Karpas-422 (cell line): ENCODE measurements at regions not wholly inside any gene's neighbourhood (a gene's known extent, or its start where the extent isn't known, plus 50 kb on each side); places are given as distances from the start of the nearest gene placed in this dataset.

Source experiments
- DNase-seq: peaks from one replicate; pipeline ENCODE4 v3.0.0-alpha.2; 2015
- H2AFZ ChIP-seq: fragments of 200-600 bp; sonication (generic); 2 replicates; pipeline ENCODE4 v1.6.1; 2014; ENCODE audit warnings: antibody characterized with exemption, low read length, mixed read lengths
- H3K27ac ChIP-seq: fragments of 200-600 bp; sonication (generic); 2 replicates; pipeline ENCODE4 v1.5.1; 2014; ENCODE audit warnings: mild to moderate bottlenecking, low read length, moderate library complexity
- H3K27me3 ChIP-seq: fragments of 200-600 bp; sonication (generic); 2 replicates; pipeline ENCODE4 v1.6.1; 2014; ENCODE audit warnings: low read length, mixed read lengths
- H3K36me3 ChIP-seq: fragments of 200-600 bp; sonication (generic); 2 replicates; pipeline ENCODE4 v1.6.1; 2014; ENCODE audit warnings: low read length, mixed read lengths; ENCODE audit not compliant: insufficient read depth
- H3K4me1 ChIP-seq: fragments of 200-600 bp; sonication (generic); 2 replicates; pipeline ENCODE4 v1.6.1; 2014; ENCODE audit warnings: mild to moderate bottlenecking, low read length, mixed read lengths
- H3K4me2 ChIP-seq: fragments of 200-600 bp; sonication (generic); 2 replicates; pipeline ENCODE4 v1.6.1; 2014; ENCODE audit warnings: low read length, low read depth, mild to moderate bottlenecking; ENCODE audit not compliant: poor library complexity, severe bottlenecking
- H3K4me3 ChIP-seq: fragments of 200-600 bp; sonication (generic); 2 replicates; pipeline ENCODE4 v1.5.1; 2014; ENCODE audit warnings: mild to moderate bottlenecking, antibody characterized with exemption, low read length, mixed read lengths
- H3K79me2 ChIP-seq: fragments of 200-600 bp; sonication (generic); 2 replicates; pipeline ENCODE4 v1.6.1; 2014; ENCODE audit warnings: mild to moderate bottlenecking, low read length, mixed read lengths
- H3K9ac ChIP-seq: fragments of 200-600 bp; sonication (generic); 2 replicates; pipeline ENCODE4 v1.6.0; 2014; ENCODE audit warnings: low read length
- H3K9me2 ChIP-seq: fragments of 200-600 bp; sonication (generic), shearing (Covaris generic); replicated peaks from 2 replicates; pipeline ENCODE4 v1.6.0; 2014; ENCODE audit warnings: mild to moderate bottlenecking, low read length, moderate library complexity; ENCODE audit not compliant: insufficient read depth
- H3K9me3 ChIP-seq: fragments of 300-700, 200-600 bp; sonication (generic); 2 replicates; pipeline ENCODE4 v1.6.1; 2014; ENCODE audit warnings: low read length, mixed read lengths
- H4K20me1 ChIP-seq: fragments of 200-600 bp; sonication (generic); 2 replicates; pipeline ENCODE4 v1.6.1; 2014; ENCODE audit warnings: mild to moderate bottlenecking, antibody characterized with exemption, low read length, low read depth; ENCODE audit not compliant: insufficient read depth

DNA sequence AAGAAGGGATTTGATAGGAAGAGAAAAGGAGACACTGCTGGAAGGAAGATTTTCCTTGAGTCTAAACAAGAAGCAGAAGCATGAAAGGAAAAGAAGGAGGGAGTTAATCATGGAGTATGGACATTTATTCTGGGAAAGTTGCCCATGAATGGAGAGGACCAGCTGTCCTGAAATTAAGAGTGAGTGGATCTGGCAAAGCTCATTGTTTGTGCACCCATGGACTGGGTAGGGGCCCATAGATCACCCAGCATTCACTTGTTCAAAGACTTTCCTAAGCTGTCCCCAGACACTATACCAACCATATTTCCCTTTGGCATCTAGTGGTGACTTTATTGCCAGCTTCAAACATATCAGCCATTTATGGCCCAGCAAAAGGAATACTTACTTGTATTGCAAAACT is 422.7 kb downstream of the FBXO15 start:
- Histone ChIP-seq H3K27me3 (no peaks in the 10 kb centered on the region), H3K4me2 (no peak overlapping the region)
- DNase-seq = no peak

DNA sequence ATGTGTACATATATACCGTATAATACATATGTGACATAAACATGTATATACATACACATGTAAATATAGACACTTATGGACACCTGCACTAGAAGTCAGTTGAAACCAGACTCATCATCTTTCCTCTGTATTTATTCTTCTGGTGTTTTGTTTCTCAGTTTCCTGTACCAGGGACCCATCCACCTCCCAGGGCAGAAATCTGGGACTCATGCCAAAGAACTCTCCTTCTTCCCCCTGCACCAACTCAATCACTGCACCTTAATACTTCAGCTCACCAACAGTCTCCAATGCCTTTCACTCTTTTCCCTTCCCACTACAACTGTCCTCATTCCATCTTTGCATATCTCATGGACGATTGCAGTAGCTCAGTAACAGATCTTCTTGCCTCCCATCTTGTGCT is 428.0 kb downstream of the FBXO15 start:
- H3K27ac ChIP-seq = no peak overlapping the region
- H3K4me1 ChIP-seq = no peaks in the 10 kb centered on the region
- no peak for DNase-seq
- no peaks in the 10 kb centered on the region for H4K20me1 ChIP-seq
- H3K79me2 ChIP-seq = no peaks in the 10 kb centered on the region
- no peak overlapping the region for H2AFZ ChIP-seq
- no peak overlapping the region for H3K9ac ChIP-seq
- no peaks in the 10 kb centered on the region for H3K36me3 ChIP-seq
- H3K27me3 ChIP-seq = no peaks in the 10 kb centered on the region
- H3K9me3 ChIP-seq = peaks cover 41% of the 10 kb centered on the region
- no peaks in the 10 kb centered on the region for H3K9me2 ChIP-seq
- H3K4me2 ChIP-seq = no peak overlapping the region
- H3K4me3 ChIP-seq = no peak overlapping the region

More for the DNA sequence above, 422.7 kb downstream of the FBXO15 start:
- Histone ChIP-seq H3K4me1 (no peaks in the 10 kb centered on the region), H3K4me3 (no peak overlapping the region), H3K9me3 (peaks cover 29% of the 10 kb centered on the region), H3K79me2 (no peaks in the 10 kb centered on the region), H3K9me2 (no peaks in the 10 kb centered on the region; the same call in 1 of the 2 replicates), H4K20me1 (no peaks in the 10 kb centered on the region), H3K9ac (no peak overlapping the region), H3K27ac (no peak overlapping the region), H3K36me3 (no peaks in the 10 kb centered on the region), H2AFZ (no peak overlapping the region)

DNA sequence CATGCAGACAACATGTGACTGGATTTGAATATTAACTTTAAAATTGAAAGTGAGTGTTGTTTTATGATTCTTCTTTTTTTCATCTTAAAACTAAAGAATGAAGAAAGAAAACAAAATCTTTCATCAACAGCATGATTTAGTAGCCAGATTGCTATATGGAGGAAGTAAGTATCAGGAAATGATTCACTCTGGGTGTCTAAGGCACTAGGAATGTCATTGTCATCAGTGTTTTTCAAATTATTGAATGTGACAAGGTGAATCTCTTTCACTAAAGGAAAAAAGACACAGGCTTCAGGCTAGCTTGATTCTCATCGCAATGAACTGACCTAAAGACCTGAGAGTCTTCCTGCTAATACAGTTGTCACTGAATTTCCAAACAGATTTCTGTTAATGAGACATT is 430.1 kb downstream of the FBXO15 start:
- Histone ChIP-seq H3K27ac (no peak overlapping the region), H4K20me1 (no peaks in the 10 kb centered on the region), H3K27me3 (no peaks in the 10 kb centered on the region), H3K9ac (no peak overlapping the region), H3K9me3 (peaks cover 41% of the 10 kb centered on the region), H3K79me2 (no peaks in the 10 kb centered on the region), H2AFZ (no peak overlapping the region), H3K36me3 (no peaks in the 10 kb centered on the region), H3K4me2 (no peak overlapping the region), H3K9me2 (no peaks in the 10 kb centered on the region), H3K4me1 (no peaks in the 10 kb centered on the region), H3K4me3 (no peak overlapping the region)
- DNase-seq = no peak

DNA sequence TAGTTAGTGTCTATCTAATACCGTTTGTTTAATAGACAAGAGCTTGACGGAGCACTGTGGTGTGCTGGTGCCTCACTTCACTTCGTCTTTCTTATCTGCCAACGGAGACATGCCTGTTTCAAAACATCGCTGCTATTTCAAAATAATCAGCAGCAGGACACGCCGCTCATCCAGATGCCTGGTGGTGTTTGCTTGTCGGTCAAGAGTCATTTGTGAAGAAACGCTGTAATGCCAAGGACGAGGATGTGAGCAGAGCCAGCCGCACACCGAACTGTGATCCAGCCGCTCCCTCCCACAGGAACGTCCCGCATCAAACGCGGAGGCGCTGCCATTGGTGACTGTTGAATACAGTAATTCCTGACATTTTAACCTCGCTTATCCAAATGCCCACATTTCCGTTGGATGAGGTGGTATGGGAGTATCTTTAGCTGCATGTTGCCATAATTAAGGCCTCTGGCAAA is 432.4 kb downstream of the FBXO15 start:
- Histone ChIP-seq H4K20me1 (no peaks in the 10 kb centered on the region), H2AFZ (no peak overlapping the region), H3K4me1 (no peaks in the 10 kb centered on the region), H3K27me3 (no peaks in the 10 kb centered on the region), H3K9me2 (no peaks in the 10 kb centered on the region), H3K27ac (no peak overlapping the region), H3K36me3 (no peaks in the 10 kb centered on the region), H3K4me2 (no peak overlapping the region), H3K9ac (no peak overlapping the region), H3K9me3 (peaks cover 30% of the 10 kb centered on the region), H3K79me2 (no peaks in the 10 kb centered on the region), H3K4me3 (no peak overlapping the region)
- no peak for DNase-seq

DNA sequence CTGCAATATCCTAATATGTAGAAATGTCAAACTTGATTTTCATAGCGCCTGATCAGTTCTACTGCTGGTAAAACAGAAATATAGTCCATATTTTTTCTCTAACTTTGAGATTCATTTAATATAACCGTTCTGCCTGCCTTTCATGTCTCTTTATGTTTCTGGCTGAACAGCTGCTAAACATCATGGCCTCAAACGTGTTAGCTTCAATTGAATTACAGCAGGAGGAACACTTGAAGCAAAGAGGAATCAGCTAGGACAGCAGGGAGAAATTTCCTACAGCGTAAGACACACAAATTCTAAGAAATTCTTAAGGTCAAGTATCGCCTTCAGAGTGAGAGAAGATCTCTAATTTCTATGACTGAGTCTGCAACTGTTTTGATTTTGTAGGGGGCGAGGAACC is 433.2 kb downstream of the FBXO15 start:
- Histone ChIP-seq H3K9me2 (no peaks in the 10 kb centered on the region), H3K9me3 (peaks cover 28% of the 10 kb centered on the region), H3K4me2 (no peak overlapping the region), H3K79me2 (no peaks in the 10 kb centered on the region), H4K20me1 (no peaks in the 10 kb centered on the region), H3K36me3 (no peaks in the 10 kb centered on the region), H3K9ac (no peak overlapping the region), H3K27me3 (no peaks in the 10 kb centered on the region), H3K4me3 (no peak overlapping the region), H2AFZ (no peak overlapping the region), H3K27ac (no peak overlapping the region), H3K4me1 (no peaks in the 10 kb centered on the region)
- no peak for DNase-seq

DNA sequence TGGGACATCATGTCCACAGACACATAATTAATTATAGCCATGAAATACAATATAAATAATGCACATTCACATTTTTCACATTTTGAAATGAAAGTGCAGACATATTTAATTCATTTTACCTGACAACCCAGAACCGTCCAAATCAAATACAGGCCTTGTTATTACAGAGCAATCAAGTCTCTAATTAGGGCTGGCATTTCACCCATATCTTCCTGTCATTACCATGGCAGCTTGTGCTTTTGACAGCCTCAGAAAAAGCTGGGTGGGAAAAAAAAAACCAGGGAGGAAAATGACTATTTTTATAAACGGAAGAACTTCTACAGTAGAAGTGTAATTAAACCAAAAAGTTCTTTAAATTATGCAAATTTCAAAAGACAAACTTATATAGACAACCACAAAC is 436.4 kb downstream of the FBXO15 start:
- no peaks in the 10 kb centered on the region for H3K79me2 ChIP-seq
- no peak overlapping the region for H3K4me3 ChIP-seq
- no peak overlapping the region for H3K27ac ChIP-seq
- H3K4me2 ChIP-seq = no peak overlapping the region
- H3K36me3 ChIP-seq = no peaks in the 10 kb centered on the region
- no peaks in the 10 kb centered on the region for H4K20me1 ChIP-seq
- H3K9me2 ChIP-seq = no peaks in the 10 kb centered on the region
- no peak for DNase-seq
- peaks cover 46% of the 10 kb centered on the region for H3K9me3 ChIP-seq
- H3K9ac ChIP-seq = no peak overlapping the region
- H3K4me1 ChIP-seq = no peaks in the 10 kb centered on the region
- no peak overlapping the region for H2AFZ ChIP-seq
- no peaks in the 10 kb centered on the region for H3K27me3 ChIP-seq

DNA sequence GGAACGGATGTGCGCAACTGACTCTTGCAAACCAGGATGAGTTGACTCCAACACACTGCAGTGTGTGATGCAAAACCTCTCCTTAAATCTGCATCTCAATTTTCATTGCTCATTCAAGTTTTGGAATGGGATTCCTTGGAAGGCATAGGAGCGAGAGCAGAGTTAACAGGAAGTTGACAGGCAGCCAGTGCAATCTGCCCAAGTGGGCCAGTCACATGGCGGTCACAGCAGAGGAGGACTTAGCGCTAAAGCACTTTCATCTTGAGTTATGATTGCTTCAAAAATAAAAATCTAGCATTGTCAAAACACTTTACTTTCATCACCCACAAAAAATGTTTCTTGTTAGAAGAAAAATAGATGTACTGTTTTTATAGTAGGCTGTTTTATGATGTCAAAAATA is 439.0 kb downstream of the FBXO15 start:
- H3K27me3 ChIP-seq = no peaks in the 10 kb centered on the region
- no peak overlapping the region for H2AFZ ChIP-seq
- H3K4me3 ChIP-seq = no peak overlapping the region
- no peaks in the 10 kb centered on the region for H3K36me3 ChIP-seq
- peaks cover 38% of the 10 kb centered on the region for H3K9me3 ChIP-seq
- H4K20me1 ChIP-seq = no peaks in the 10 kb centered on the region
- DNase-seq = no peak
- H3K9me2 ChIP-seq = no peaks in the 10 kb centered on the region
- H3K4me1 ChIP-seq = no peaks in the 10 kb centered on the region
- no peak overlapping the region for H3K27ac ChIP-seq
- H3K9ac ChIP-seq = no peak overlapping the region
- no peaks in the 10 kb centered on the region for H3K79me2 ChIP-seq
- no peak overlapping the region for H3K4me2 ChIP-seq

DNA sequence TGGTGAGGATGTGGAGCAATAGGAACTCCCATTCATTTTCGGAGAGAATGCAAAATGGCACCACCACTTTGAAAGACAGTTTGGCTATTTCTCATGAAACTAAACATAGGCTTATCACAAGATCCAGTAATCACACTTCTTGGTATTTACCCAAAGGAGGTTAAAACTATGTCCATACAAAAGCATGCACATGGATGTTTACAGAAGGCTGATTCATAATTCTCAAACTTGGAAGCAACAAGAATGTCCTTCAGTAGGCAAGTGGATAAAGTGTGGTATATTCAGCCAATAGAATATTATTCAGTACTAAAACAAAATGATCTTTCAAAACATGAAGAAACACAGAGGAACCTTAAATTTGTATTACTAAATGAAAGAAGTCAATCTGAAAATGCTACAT is 440.6 kb downstream of the FBXO15 start:
- Histone ChIP-seq H3K9me2 (no peaks in the 10 kb centered on the region), H3K4me3 (no peak overlapping the region), H3K4me2 (no peak overlapping the region), H3K9ac (no peak overlapping the region), H3K9me3 (peaks cover 36% of the 10 kb centered on the region), H4K20me1 (no peaks in the 10 kb centered on the region), H3K27ac (no peak overlapping the region), H2AFZ (no peak overlapping the region), H3K79me2 (no peaks in the 10 kb centered on the region), H3K27me3 (no peaks in the 10 kb centered on the region), H3K4me1 (no peaks in the 10 kb centered on the region), H3K36me3 (no peaks in the 10 kb centered on the region)
- no peak for DNase-seq

DNA sequence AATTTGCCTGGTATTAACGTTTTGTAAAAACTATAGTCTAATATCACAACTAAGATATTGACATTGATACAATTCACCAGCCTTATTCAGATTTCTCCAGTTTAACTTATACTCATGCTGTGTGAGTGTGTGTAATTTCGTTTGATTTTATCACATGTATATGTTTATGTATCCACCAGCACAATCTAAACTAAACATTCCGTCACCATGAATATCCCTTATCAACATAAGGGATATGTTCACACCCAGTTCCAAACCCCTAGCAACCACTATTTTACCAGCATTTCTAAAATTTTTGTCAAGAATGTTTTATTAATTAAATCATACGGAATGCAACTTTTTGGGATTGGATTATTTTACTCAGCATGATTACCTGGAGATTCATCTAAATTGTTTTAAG is 450.3 kb downstream of the FBXO15 start:
- no peaks in the 10 kb centered on the region for H4K20me1 ChIP-seq
- no peaks in the 10 kb centered on the region for H3K27me3 ChIP-seq
- H2AFZ ChIP-seq = no peak overlapping the region
- H3K9me3 ChIP-seq = peaks cover 28% of the 10 kb centered on the region
- DNase-seq = no peak
- no peak overlapping the region for H3K9ac ChIP-seq
- no peak overlapping the region for H3K27ac ChIP-seq
- H3K4me1 ChIP-seq = no peaks in the 10 kb centered on the region
- no peaks in the 10 kb centered on the region for H3K79me2 ChIP-seq
- H3K4me3 ChIP-seq = no peak overlapping the region
- H3K36me3 ChIP-seq = no peaks in the 10 kb centered on the region
- 0 out of 2 replicates have a peak, but pooled peaks cover 3% of the 10 kb centered on the region for H3K9me2 ChIP-seq
- no peak overlapping the region for H3K4me2 ChIP-seq
